Transverse colon (tissue), 4 donors: ENCODE measurements at regions not wholly inside any gene's neighbourhood (a gene's known extent, or its start where the extent isn't known, plus 50 kb on each side); places are given as distances from the start of the nearest gene placed in this dataset.

Experiments used
- DNase-seq: peaks from one replicate; pipeline ENCODE4 v3.0.0-alpha.2; 2019
- H3K27ac ChIP-seq, 4 donors: fragments of 200-600 bp; sonication (generic); 2 replicates each; pipeline ENCODE4 v1.5.1; 2016 to 2018; ENCODE audit warnings: inconsistent platforms in 4 of 4
- H3K27me3 ChIP-seq: fragments of 200-600 bp; sonication (generic); 2 replicates; pipeline ENCODE4 v1.5.1; 2017; ENCODE audit warnings: inconsistent platforms
- H3K36me3 ChIP-seq, 4 donors: fragments of 200-600 bp; sonication (generic); 2 replicates each; pipeline ENCODE4 v1.5.1; 2017 to 2019; ENCODE audit warnings: inconsistent platforms in 4 of 4
- H3K4me1 ChIP-seq, 4 donors: fragments of 200-600 bp; sonication (generic); 2 replicates each; pipeline ENCODE4 v1.5.1; 2017 to 2020; ENCODE audit warnings: inconsistent platforms in 4 of 4
- H3K4me3 ChIP-seq, 4 donors: fragments of 200-600 bp; sonication (generic); 1 replicate in 1 of 4; 2 replicates in 3 of 4; pipeline versions ENCODE4 v1.5.1 to v1.6.1; 2017 to 2019; ENCODE audit warnings: inconsistent platforms in 4 of 4
- H3K9me3 ChIP-seq, 2 donors: fragments of 200-600 bp; sonication (generic); 2 replicates each; pipeline ENCODE4 v1.5.1; 2017 to 2019; ENCODE audit warnings: inconsistent platforms in 2 of 2
- EP300 ChIP-seq: sonication (generic); formaldehyde crosslinking; IDR thresholded peaks from one replicate; pipeline ENCODE4 v1.6.1; 2017; ENCODE audit warnings: antibody characterized with exemption, low read depth
- POLR2A ChIP-seq: fragments of 450-650 bp; IDR thresholded peaks from one replicate; pipeline ENCODE4 v1.6.1; 2016; ENCODE audit warnings: antibody characterized with exemption, mild to moderate bottlenecking, moderate library complexity
- POLR2AphosphoS5 ChIP-seq, 3 donors: sonication (generic); formaldehyde crosslinking; IDR thresholded peaks; one replicate each; pipeline ENCODE4 v1.6.1; 2016; ENCODE audit warnings: antibody characterized with exemption in 3 of 3
- WGBS, 2 donors: methylation state at CpG; one replicate each; pipeline ENCODE4 v1.1.5; 2018; ENCODE audit warnings: low coverage in 1 of 2; 5-methylcytosine and 5-hydroxymethylcytosine counted together
- in situ Hi-C, 4 donors: fragments of 200-750 bp; cut with MboI; loops; one replicate each; pipeline versions ENCODE4 v1.15.0 to v1.15.1; 2017; ENCODE audit warnings: low sequenced_read_pairs in 3 of 4, low pct_ligation_motif_present in 1 of 4, low pct_unique_long_range_greater_than_20kb in 1 of 4
- intact Hi-C: fragments of 100-400 bp; cut with DNase I; formaldehyde crosslinking; loops from one replicate; pipeline ENCODE4 v1.15.1; 2023; ENCODE audit warnings: low total_unique reads
- TF ChIP-seq, protein P1 (sequence below), 5 experiments: fragments of 200-600 bp in 3 of 5; fragments of 450-650 bp in 2 of 5; sonication (generic) in 3 of 5; IDR thresholded peaks; 1 replicate in 2 of 5; 2 replicates in 3 of 5; pipeline ENCODE4 v1.5.1; 2016 to 2017; ENCODE audit warnings: antibody characterized with exemption in 5 of 5, inconsistent platforms in 3 of 5, mild to moderate bottlenecking in 2 of 5, moderate library complexity in 1 of 5

DNA sequence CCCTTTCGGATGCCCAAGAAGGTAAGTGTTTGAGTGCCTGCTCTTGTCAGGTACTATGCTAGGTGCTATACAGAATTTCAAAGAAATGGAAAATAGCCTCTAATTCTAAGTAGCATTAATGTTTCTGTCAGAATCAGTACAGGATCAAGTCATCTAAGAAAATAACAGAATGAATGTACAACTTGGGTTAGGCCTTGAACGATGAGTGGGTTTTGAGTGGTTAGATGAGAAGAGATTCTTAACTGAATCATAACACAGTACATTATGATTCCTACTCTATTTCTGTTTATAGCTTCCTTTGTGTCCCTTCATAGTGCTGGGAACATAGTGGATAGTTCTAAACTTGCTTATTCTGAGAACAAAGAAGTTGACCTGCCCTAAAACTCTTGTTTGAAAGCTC is 253.9 kb downstream of the GLUD2 start:
- no peaks in the 10 kb centered on the region for H3K9me3 ChIP-seq
- in situ Hi-C loops (loop anchor here in 3 of 4 donors (25.0 kb wide), 1 partner anchor 286 kb away; no protein-coding TSS in a partner anchor), intact Hi-C loops (no loop called here)
- H3K4me1 ChIP-seq, result no peaks in the 10 kb centered on the region
- H3K4me3 ChIP-seq, result no peak overlapping the region
- no peaks in the 10 kb centered on the region for H3K27me3 ChIP-seq
- no peaks in the 10 kb centered on the region for H3K36me3 ChIP-seq
- DNase-seq, result no peak
- 92% methylated on average over 2 of the region's 2 CpGs; no CpG with 5 or more reads in 1 of the 2 donors for WGBS, 2 donors
- H3K27ac ChIP-seq, result no peak overlapping the region
- no peak for TF ChIP-seq POLR2AphosphoS5 (IDR thresholded peaks at IDR 0.05)
- no peak for TF ChIP-seq EP300
- TF ChIP-seq, protein P1, sequence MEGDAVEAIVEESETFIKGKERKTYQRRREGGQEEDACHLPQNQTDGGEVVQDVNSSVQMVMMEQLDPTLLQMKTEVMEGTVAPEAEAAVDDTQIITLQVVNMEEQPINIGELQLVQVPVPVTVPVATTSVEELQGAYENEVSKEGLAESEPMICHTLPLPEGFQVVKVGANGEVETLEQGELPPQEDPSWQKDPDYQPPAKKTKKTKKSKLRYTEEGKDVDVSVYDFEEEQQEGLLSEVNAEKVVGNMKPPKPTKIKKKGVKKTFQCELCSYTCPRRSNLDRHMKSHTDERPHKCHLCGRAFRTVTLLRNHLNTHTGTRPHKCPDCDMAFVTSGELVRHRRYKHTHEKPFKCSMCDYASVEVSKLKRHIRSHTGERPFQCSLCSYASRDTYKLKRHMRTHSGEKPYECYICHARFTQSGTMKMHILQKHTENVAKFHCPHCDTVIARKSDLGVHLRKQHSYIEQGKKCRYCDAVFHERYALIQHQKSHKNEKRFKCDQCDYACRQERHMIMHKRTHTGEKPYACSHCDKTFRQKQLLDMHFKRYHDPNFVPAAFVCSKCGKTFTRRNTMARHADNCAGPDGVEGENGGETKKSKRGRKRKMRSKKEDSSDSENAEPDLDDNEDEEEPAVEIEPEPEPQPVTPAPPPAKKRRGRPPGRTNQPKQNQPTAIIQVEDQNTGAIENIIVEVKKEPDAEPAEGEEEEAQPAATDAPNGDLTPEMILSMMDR (IDR thresholded peaks at IDR 0.05), result no peak
- TF ChIP-seq POLR2A, result no peak

DNA sequence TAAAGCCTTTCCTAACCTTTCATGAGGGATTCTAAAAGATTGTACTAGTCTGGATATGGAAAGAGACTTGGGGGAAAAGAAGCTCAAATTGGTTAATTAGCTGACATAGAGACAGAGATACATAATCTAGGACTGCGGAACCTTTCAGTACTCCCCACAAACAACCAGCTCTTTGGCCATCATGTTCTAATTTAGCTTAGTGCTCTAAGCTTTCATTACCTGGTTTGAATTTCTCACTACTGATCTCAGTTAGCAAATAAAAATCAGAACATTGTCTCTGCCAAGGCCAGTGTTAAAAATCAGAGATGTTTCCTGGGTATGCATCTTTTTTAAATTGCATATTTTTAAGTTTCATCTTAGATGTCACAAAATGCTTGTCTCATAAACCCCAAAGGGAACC is 254.4 kb downstream of the GLUD2 start:
- no peak for DNase-seq
- H3K9me3 ChIP-seq, result no peaks in the 10 kb centered on the region
- intact Hi-C loops (no loop called here), in situ Hi-C loops (loop anchor here in 3 of 4 donors (25.0 kb wide), 1 partner anchor 285 kb away; no protein-coding TSS in a partner anchor)
- no peak overlapping the region for H3K4me3 ChIP-seq
- no peak for TF ChIP-seq EP300
- no peak for TF ChIP-seq POLR2AphosphoS5 (IDR thresholded peaks at IDR 0.05)
- TF ChIP-seq, protein P1 (IDR thresholded peaks at IDR 0.05), result no peak
- no peak for TF ChIP-seq POLR2A
- H3K4me1 ChIP-seq, result no peaks in the 10 kb centered on the region
- H3K27ac ChIP-seq, result no peak overlapping the region
- no peaks in the 10 kb centered on the region for H3K27me3 ChIP-seq
- 86% methylated on average over 1 of the region's 1 CpG; no CpG with 5 or more reads in 1 of the 2 donors for WGBS, 2 donors
- no peaks in the 10 kb centered on the region for H3K36me3 ChIP-seq

DNA sequence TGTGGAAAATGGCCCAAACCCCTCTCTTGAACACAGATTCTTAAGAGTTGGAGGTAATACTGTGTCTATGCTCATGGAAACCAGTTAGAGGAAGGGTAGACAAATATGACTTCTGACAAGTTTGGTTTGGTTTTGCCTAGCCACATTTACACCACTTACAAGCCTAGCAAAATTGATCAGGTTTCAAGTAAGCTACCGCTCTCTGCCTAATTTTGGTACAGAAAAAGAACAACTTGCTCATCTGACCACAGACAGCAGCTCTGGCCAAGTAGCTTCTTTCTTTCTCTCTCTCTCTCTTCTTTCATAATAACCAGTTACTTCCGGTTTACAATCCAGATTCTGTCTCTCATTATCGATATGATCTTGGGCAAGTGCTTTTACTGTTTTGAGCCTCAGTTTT is 260.0 kb downstream of the GLUD2 start:
- H3K27me3 ChIP-seq, result no peaks in the 10 kb centered on the region
- DNase-seq, result no peak
- H3K4me1 ChIP-seq, result no peaks in the 10 kb centered on the region
- 60 to 77% methylated on average over 1 to 3 of the region's 3 CpGs for WGBS, 2 donors
- H3K36me3 ChIP-seq, result no peaks in the 10 kb centered on the region
- H3K27ac ChIP-seq, result no peak overlapping the region
- H3K4me3 ChIP-seq, result no peak overlapping the region
- in situ Hi-C loops, result loop anchor here in 3 of 4 donors (25.0 kb wide), 1 partner anchor 280 kb away; no protein-coding TSS in a partner anchor
- TF ChIP-seq EP300 (no peak), POLR2A (no peak)
- H3K9me3 ChIP-seq, result no peaks in the 10 kb centered on the region
- intact Hi-C loops, result no loop called here

DNA sequence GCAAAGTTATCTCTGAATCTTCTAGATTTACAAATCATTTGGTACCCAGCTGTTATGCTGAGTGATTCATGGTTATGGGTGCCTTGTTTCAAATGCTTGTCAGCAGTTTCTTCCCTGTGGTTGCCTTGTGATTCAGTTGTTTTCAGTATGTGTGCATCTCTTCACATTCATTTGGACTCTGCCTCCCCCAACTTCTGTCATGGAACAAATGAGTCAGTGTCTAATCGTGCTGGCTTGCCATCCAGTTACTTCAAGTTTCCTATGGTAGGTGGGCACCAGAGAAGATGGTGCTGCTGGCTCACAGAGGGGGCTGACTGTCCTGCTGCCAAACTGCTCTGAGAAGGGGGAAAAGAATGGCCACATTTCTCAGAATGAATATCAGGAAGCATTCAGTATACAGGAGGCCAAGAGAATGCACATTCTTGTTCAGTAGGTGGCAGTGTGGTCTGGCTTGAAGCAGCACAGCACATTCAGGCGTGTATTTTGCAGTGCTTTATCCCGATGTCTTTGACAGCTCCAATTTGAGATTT is 260.9 kb downstream of the GLUD2 start:
- Histone ChIP-seq H3K27me3 (no peaks in the 10 kb centered on the region), H3K36me3 (no peaks in the 10 kb centered on the region), H3K4me3 (no peak overlapping the region), H3K27ac (no peak overlapping the region), H3K9me3 (no peaks in the 10 kb centered on the region), H3K4me1 (no peaks in the 10 kb centered on the region)
- peak; percentile 8 for DNase-seq
- intact Hi-C loops, result no loop called here
- in situ Hi-C loops, result loop anchor here in 3 of 4 donors (25.0 kb wide), 1 partner anchor 279 kb away; no protein-coding TSS in a partner anchor
- TF ChIP-seq POLR2A, result no peak
- TF ChIP-seq, protein P1 (IDR thresholded peaks at IDR 0.05), result peak in 3 of 5 experiments; percentile 14 to 29 (median 22)
- no peak for TF ChIP-seq POLR2AphosphoS5 (IDR thresholded peaks at IDR 0.05)
- 15 to 17% methylated on average over 1 to 3 of the region's 3 CpGs for WGBS, 2 donors
